H1 (cell line): ENCODE measurements at regions not wholly inside any gene's neighbourhood (a gene's known extent, or its start where the extent isn't known, plus 50 kb on each side); places are given as distances from the start of the nearest gene placed in this dataset.

Experiments
- CTCF ChIA-PET: fragments of 300-600 bp; sonication (Branson Sonifier 250); formaldehyde crosslinking; loops from one replicate; lab custom pipeline; 2021; ENCODE audit not compliant: partially characterized antibody; lab: Charles Lee
- POLR2A ChIA-PET: fragments of 300-600 bp; sonication (Branson Sonifier 250); formaldehyde crosslinking; loops from one replicate; lab custom pipeline; 2021; ENCODE audit warnings: inconsistent platforms; ENCODE audit not compliant: partially characterized antibody; lab: Charles Lee
- DNase-seq, 2 experiments: peaks; one replicate each; pipeline versions ENCODE4 v3.0.0 to v3.0.0-alpha.2; 2010 to 2022; ENCODE audit warnings: low spot score in 2 of 2, low read depth in 1 of 2, mixed read lengths in 1 of 2
- FAIRE-seq: peaks from 2 replicates; lab custom pipeline; 2011; peaks lifted over from hg19 to GRCh38; lab: Jason Lieb, UNC
- H2AFZ ChIP-seq: 2 replicates; pipeline ENCODE4 v1.8.1; 2012; ENCODE audit warnings: low read length, inconsistent platforms
- H2AK5ac ChIP-seq: 2 replicates; pipeline ENCODE4 v1.6.1; 2013; ENCODE audit warnings: low read depth, low read length
- H2BK120ac ChIP-seq: replicated peaks from 2 replicates; pipeline ENCODE3; 2013; ENCODE audit warnings: low read depth, low read length, inconsistent platforms
- H2BK12ac ChIP-seq: 2 replicates; pipeline ENCODE4 v1.6.1; 2013; ENCODE audit warnings: low read depth, low read length
- H2BK15ac ChIP-seq: 2 replicates; pipeline ENCODE4 v1.6.1; 2013; ENCODE audit warnings: low read length
- H2BK20ac ChIP-seq: 2 replicates; pipeline ENCODE4 v1.6.1; 2013; ENCODE audit warnings: low read length
- H2BK5ac ChIP-seq: 2 replicates; pipeline ENCODE4 v1.6.1; 2013; ENCODE audit warnings: low read depth, low read length
- H3K14ac ChIP-seq: 2 replicates; pipeline ENCODE4 v1.6.1; 2013; ENCODE audit warnings: inconsistent platforms; ENCODE audit not compliant: insufficient read length
- H3K18ac ChIP-seq: 2 replicates; pipeline ENCODE4 v1.6.1; 2013; ENCODE audit warnings: low read length; ENCODE audit errors: extremely low read depth
- H3K23ac ChIP-seq: 2 replicates; pipeline ENCODE4 v1.6.1; 2013; ENCODE audit warnings: inconsistent platforms; ENCODE audit not compliant: insufficient read length
- H3K23me2 ChIP-seq: 2 replicates; pipeline ENCODE4 v1.6.1; 2013; ENCODE audit warnings: low read depth, low read length
- H3K27ac ChIP-seq: 2 replicates; pipeline ENCODE4 v1.6.1; 2011; ENCODE audit warnings: low read depth, low read length, inconsistent platforms
- H3K27me3 ChIP-seq, 4 experiments: replicated peaks in 1 of 4; 1 replicate in 1 of 4; 2 replicates in 3 of 4; pipeline versions ENCODE4 v1.6.1 to v1.8.1; 2011 to 2013; ENCODE audit warnings: low read length in 3 of 4, mild to moderate bottlenecking in 3 of 4, inconsistent platforms in 2 of 4, mixed read lengths in 2 of 4, moderate library complexity in 1 of 4; ENCODE audit not compliant: control insufficient read depth in 3 of 4, insufficient read depth in 3 of 4; ENCODE audit errors: extremely low read depth in 1 of 4
- H3K36me3 ChIP-seq, 4 experiments: 2 replicates each; pipeline versions ENCODE4 v1.6.1 to v1.8.1; 2011 to 2013; ENCODE audit warnings: mild to moderate bottlenecking in 4 of 4, low read length in 3 of 4, moderate library complexity in 2 of 4, control low read depth in 1 of 4, inconsistent platforms in 1 of 4; ENCODE audit not compliant: insufficient read depth in 4 of 4, control insufficient read depth in 2 of 4
- H3K4ac ChIP-seq: replicated peaks from 2 replicates; pipeline ENCODE3; 2013; ENCODE audit warnings: low read length, low read depth, mixed read lengths, inconsistent platforms; ENCODE audit not compliant: insufficient read length
- H3K4me1 ChIP-seq, 4 experiments: replicated peaks in 1 of 4; 1 replicate in 1 of 4; 2 replicates in 3 of 4; pipeline versions ENCODE4 v1.6.1 to v1.8.1; 2011 to 2013; ENCODE audit warnings: low read length in 3 of 4, inconsistent platforms in 2 of 4, mixed read lengths in 1 of 4; ENCODE audit not compliant: insufficient read depth in 4 of 4, control insufficient read depth in 3 of 4
- H3K4me2 ChIP-seq, 2 experiments: 2 replicates each; pipeline versions ENCODE4 v1.6.1 to v1.8.1; 2011 to 2013; ENCODE audit warnings: low read depth in 2 of 2, low read length in 2 of 2, control low read depth in 1 of 2, inconsistent platforms in 1 of 2, mild to moderate bottlenecking in 1 of 2; ENCODE audit not compliant: insufficient read depth in 1 of 2
- H3K4me3 ChIP-seq, 4 experiments: fragments of 200-600, 300-600 bp in 1 of 4; sonication (generic), shearing (Covaris generic), sonication (Bioruptor Twin) in 1 of 4; 2 replicates each; pipeline versions ENCODE4 v1.5.1 to v1.8.1; 2011 to 2016; ENCODE audit warnings: low read length in 4 of 4, low read depth in 3 of 4, control low read depth in 2 of 4, inconsistent platforms in 2 of 4, mild to moderate bottlenecking in 2 of 4, mixed read lengths in 1 of 4, moderate library complexity in 1 of 4; ENCODE audit not compliant: insufficient read depth in 2 of 4; ENCODE audit errors: extremely low read depth in 1 of 4
- H3K56ac ChIP-seq: replicated peaks from 2 replicates; pipeline ENCODE3; 2013; ENCODE audit warnings: low read depth, mild to moderate bottlenecking, mixed read lengths, low read length, inconsistent platforms; ENCODE audit not compliant: insufficient read length
- H3K79me1 ChIP-seq: 2 replicates; pipeline ENCODE4 v1.6.1; 2013; ENCODE audit warnings: low read depth, low read length, control low read depth
- H3K79me2 ChIP-seq, 2 experiments: 2 replicates each; pipeline versions ENCODE4 v1.6.1 to v1.8.1; 2012 to 2013; ENCODE audit warnings: low read length in 2 of 2, mild to moderate bottlenecking in 2 of 2, inconsistent platforms in 1 of 2; ENCODE audit not compliant: insufficient read depth in 2 of 2, control insufficient read depth in 1 of 2
- H3K9ac ChIP-seq, 4 experiments: replicated peaks in 1 of 4; 1 replicate in 1 of 4; 2 replicates in 3 of 4; pipeline versions ENCODE4 v1.6.1 to v1.8.1; 2011 to 2013; ENCODE audit warnings: low read depth in 3 of 4, low read length in 3 of 4, control low read depth in 2 of 4, mild to moderate bottlenecking in 2 of 4, moderate library complexity in 2 of 4, inconsistent platforms in 1 of 4; ENCODE audit errors: extremely low read depth in 1 of 4
- H3K9me3 ChIP-seq, 2 experiments: 2 replicates each; pipeline versions ENCODE4 v1.6.1 to v1.8.1; 2012 to 2013; ENCODE audit warnings: mild to moderate bottlenecking in 2 of 2, moderate library complexity in 2 of 2, control low read depth in 1 of 2, inconsistent platforms in 1 of 2, low read depth in 1 of 2, low read length in 1 of 2, mixed read lengths in 1 of 2; ENCODE audit not compliant: insufficient read depth in 2 of 2
- H4K20me1 ChIP-seq, 2 experiments: replicated peaks in 1 of 2; 2 replicates each; pipeline versions ENCODE3 to v1.8.1; 2011 to 2013; ENCODE audit warnings: inconsistent platforms in 2 of 2, low read length in 2 of 2, mild to moderate bottlenecking in 1 of 2; ENCODE audit not compliant: insufficient read depth in 2 of 2, control insufficient read depth in 1 of 2
- H4K5ac ChIP-seq: 2 replicates; pipeline ENCODE4 v1.6.1; 2013; ENCODE audit warnings: low read length, low read depth, mixed read lengths, inconsistent platforms; ENCODE audit not compliant: insufficient read length
- H4K8ac ChIP-seq: 2 replicates; pipeline ENCODE4 v1.8.0; 2013; ENCODE audit warnings: mild to moderate bottlenecking, moderate library complexity, low read length, inconsistent platforms; ENCODE audit not compliant: insufficient read depth; ENCODE audit errors: extremely low read depth
- H4K91ac ChIP-seq: replicated peaks from 2 replicates; pipeline ENCODE3; 2013; ENCODE audit warnings: low read length, mixed read lengths, inconsistent platforms; ENCODE audit not compliant: insufficient read length
- BACH1 ChIP-seq: IDR thresholded peaks from 2 replicates; pipeline ENCODE4 v1.6.1; 2012; ENCODE audit warnings: low read length, improper control_type of control experiment
- WGBS, 2 experiments: shearing (Covaris generic) in 1 of 2; methylation state at CpG; one replicate each; pipeline versions ENCODE4 v1.1.6 to v1.1.7; 2013 to 2015; ENCODE audit warnings: low lambda C conversion rate in 2 of 2, mixed read lengths in 2 of 2, inconsistent platforms in 1 of 2, low coverage in 1 of 2, missing lambda C conversion rate in 1 of 2; ENCODE audit not compliant: insufficient replicate concordance in 2 of 2, insufficient coverage in 1 of 2, insufficient read length in 1 of 2; ENCODE audit errors: extremely low coverage in 1 of 2, missing lambda C conversion rate in 1 of 2; 5-methylcytosine and 5-hydroxymethylcytosine counted together

DNA sequence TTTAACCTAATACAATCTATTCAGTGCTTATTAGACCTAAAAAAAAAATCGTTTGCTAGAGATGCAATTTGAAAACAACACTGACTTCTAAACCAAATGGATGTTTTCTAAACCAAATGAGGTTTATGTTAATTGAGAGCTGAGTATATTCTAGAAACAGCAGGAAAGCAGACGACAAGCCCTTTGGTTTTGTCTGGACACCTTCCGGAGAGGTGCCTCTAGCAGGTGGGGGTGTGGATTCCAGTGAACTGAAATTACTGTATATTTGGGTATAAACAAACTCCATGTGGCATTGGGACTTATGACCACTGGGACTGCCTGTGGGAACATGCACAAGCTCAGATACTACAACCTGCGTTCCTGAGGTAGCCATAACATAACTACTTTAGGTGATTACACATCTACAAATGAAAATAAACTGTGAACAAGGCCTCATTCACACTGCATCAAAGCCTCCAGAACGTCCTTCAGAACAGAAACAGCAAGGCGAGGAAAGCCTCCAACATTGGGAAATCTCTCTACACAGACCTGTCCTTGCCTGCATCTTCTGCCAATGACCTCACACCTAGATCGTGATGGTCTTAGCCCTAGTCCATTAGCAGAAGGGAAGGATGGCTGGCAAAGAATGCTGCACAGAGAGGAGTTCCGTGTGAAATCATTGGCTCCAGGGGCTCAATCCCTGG lies 206.8 kb upstream of the FOXQ1 start:
- H3K79me2 ChIP-seq: no peaks in the 10 kb centered on the region
- H3K79me1 ChIP-seq: no peaks in the 10 kb centered on the region
- no peak overlapping the region for H3K23ac ChIP-seq
- H4K91ac ChIP-seq: no peak overlapping the region
- H3K27me3 ChIP-seq: peaks cover 74 to 88% (median 83%) of the 10 kb centered on the region in 4 experiments
- no peak overlapping the region for H3K14ac ChIP-seq
- H3K4me3 ChIP-seq: no peak overlapping the region
- no peak overlapping the region for H3K9ac ChIP-seq
- H2BK5ac ChIP-seq: no peak overlapping the region
- TF ChIP-seq BACH1: no peak
- 57% methylated on average over 8 of the region's 8 CpGs; no CpG with 5 or more reads in 1 of the 2 experiments for WGBS, 2 experiments
- H2AK5ac ChIP-seq: no peak overlapping the region
- H2AFZ ChIP-seq: no peak overlapping the region
- H2BK15ac ChIP-seq: no peak overlapping the region
- DNase-seq: no peak
- no peak overlapping the region for H4K5ac ChIP-seq
- no peak overlapping the region for H2BK20ac ChIP-seq
- H4K20me1 ChIP-seq: peaks cover 2 to 3% of the 10 kb centered on the region in 2 experiments
- FAIRE-seq: no peak
- H3K4ac ChIP-seq: no peak overlapping the region
- no peak overlapping the region for H3K56ac ChIP-seq
- ChIA-PET CTCF (interaction anchor here (0.6 kb wide), 1 partner anchor 191 kb away, joined by 4 read pairs; no protein-coding TSS in a partner anchor), POLR2A (no interaction called here)
- H2BK12ac ChIP-seq: no peak overlapping the region
- H3K23me2 ChIP-seq: no peaks in the 10 kb centered on the region
- H4K8ac ChIP-seq: no peak overlapping the region
- peaks cover 0 to 4% (median 0%) of the 10 kb centered on the region in 4 experiments; a peak in 2 of 7 replicates for H3K4me1 ChIP-seq
- peaks cover 2 to 7% of the 10 kb centered on the region in 2 experiments; a peak in 2 of 4 replicates for H3K9me3 ChIP-seq
- no peak overlapping the region for H3K18ac ChIP-seq
- no peak overlapping the region for H3K27ac ChIP-seq
- H2BK120ac ChIP-seq: no peak overlapping the region
- no peak overlapping the region for H3K4me2 ChIP-seq
- H3K36me3 ChIP-seq: no peaks in the 10 kb centered on the region
